ENCODE measurements at regions not wholly inside any gene's neighbourhood (a gene's known extent, or its start where the extent isn't known, plus 50 kb on each side); places are given as distances from the start of the nearest gene placed in this dataset.

- in situ Hi-C loops (cut with HindIII; ENCODE audit: low sequenced_read_pairs): no loop called here
Measured at GRCh38 chr10:84993251-84994035, 665.1 kb downstream of the CCSER2 start.

GRCh38 chr10:84994722-84995121 lies 666.3 kb downstream of the CCSER2 start:
- in situ Hi-C loops (cut with HindIII; ENCODE audit: low sequenced_read_pairs): no loop called here

GRCh38 chr10:84996580-84996979 lies 668.2 kb downstream of the CCSER2 start:
- in situ Hi-C loops (cut with HindIII; ENCODE audit: low sequenced_read_pairs): no loop called here

GRCh38 chr10:84997870-84998269 lies 669.5 kb downstream of the CCSER2 start:
- in situ Hi-C loops (cut with HindIII; ENCODE audit: low sequenced_read_pairs): no loop called here

- in situ Hi-C loops (cut with HindIII; ENCODE audit: low sequenced_read_pairs): no loop called here
Measured at GRCh38 chr10:84999929-85000328, 671.5 kb downstream of the CCSER2 start.

GRCh38 chr10:85003083-85003482 lies 674.7 kb downstream of the CCSER2 start:
- in situ Hi-C loops (cut with HindIII; ENCODE audit: low sequenced_read_pairs): no loop called here

- in situ Hi-C loops (cut with HindIII; ENCODE audit: low sequenced_read_pairs): no loop called here
Measured at GRCh38 chr10:85008488-85009184, 680.2 kb downstream of the CCSER2 start.

- in situ Hi-C loops (cut with HindIII; ENCODE audit: low sequenced_read_pairs): no loop called here
Measured at GRCh38 chr10:85012305-85012704, 683.9 kb downstream of the CCSER2 start.

GRCh38 chr10:85026878-85027467 lies 698.6 kb downstream of the CCSER2 start:
- in situ Hi-C loops (cut with HindIII; ENCODE audit: low sequenced_read_pairs): no loop called here

- in situ Hi-C loops (cut with HindIII; ENCODE audit: low sequenced_read_pairs): no loop called here
Measured at GRCh38 chr10:85032981-85033380, 704.6 kb downstream of the CCSER2 start.

- in situ Hi-C loops (cut with HindIII; ENCODE audit: low sequenced_read_pairs): no loop called here
Measured at GRCh38 chr10:85036661-85037060, 708.3 kb downstream of the CCSER2 start.

GRCh38 chr10:85039311-85039710 lies 710.9 kb downstream of the CCSER2 start:
- in situ Hi-C loops (cut with HindIII; ENCODE audit: low sequenced_read_pairs): no loop called here

GRCh38 chr10:85043207-85043606 lies 714.8 kb downstream of the CCSER2 start:
- in situ Hi-C loops (cut with HindIII; ENCODE audit: low sequenced_read_pairs): no loop called here

GRCh38 chr10:85045046-85045445 lies 716.7 kb downstream of the CCSER2 start:
- in situ Hi-C loops (cut with HindIII; ENCODE audit: low sequenced_read_pairs): no loop called here

- in situ Hi-C loops (cut with HindIII; ENCODE audit: low sequenced_read_pairs): no loop called here
Measured at GRCh38 chr10:85047170-85047834, 718.9 kb downstream of the CCSER2 start.

GRCh38 chr10:85047979-85048378 lies 719.6 kb downstream of the CCSER2 start:
- in situ Hi-C loops (cut with HindIII; ENCODE audit: low sequenced_read_pairs): no loop called here

- in situ Hi-C loops (cut with HindIII; ENCODE audit: low sequenced_read_pairs): no loop called here
Measured at GRCh38 chr10:85048644-85049043, 720.3 kb downstream of the CCSER2 start.

GRCh38 chr10:85060944-85061343 lies 732.6 kb downstream of the CCSER2 start:
- in situ Hi-C loops (cut with HindIII; ENCODE audit: low sequenced_read_pairs): no loop called here

- in situ Hi-C loops (cut with HindIII; ENCODE audit: low sequenced_read_pairs): no loop called here
Measured at GRCh38 chr10:85061401-85061800, 733.0 kb downstream of the CCSER2 start.

GRCh38 chr10:85067955-85068354 lies 739.6 kb downstream of the CCSER2 start:
- in situ Hi-C loops (cut with HindIII; ENCODE audit: low sequenced_read_pairs): no loop called here

- in situ Hi-C loops (cut with HindIII; ENCODE audit: low sequenced_read_pairs): no loop called here
Measured at GRCh38 chr10:85080934-85081333, 752.5 kb downstream of the CCSER2 start.

Measured in endothelial cell of hepatic sinusoid (primary cell).